ENCODE measurements at regions not wholly inside any gene's neighbourhood (a gene's known extent, or its start where the extent isn't known, plus 50 kb on each side); places are given as distances from the start of the nearest gene placed in this dataset.
A peak's percentile ranks its signal among the peaks of the same experiment; 100 is the strongest.

DNA sequence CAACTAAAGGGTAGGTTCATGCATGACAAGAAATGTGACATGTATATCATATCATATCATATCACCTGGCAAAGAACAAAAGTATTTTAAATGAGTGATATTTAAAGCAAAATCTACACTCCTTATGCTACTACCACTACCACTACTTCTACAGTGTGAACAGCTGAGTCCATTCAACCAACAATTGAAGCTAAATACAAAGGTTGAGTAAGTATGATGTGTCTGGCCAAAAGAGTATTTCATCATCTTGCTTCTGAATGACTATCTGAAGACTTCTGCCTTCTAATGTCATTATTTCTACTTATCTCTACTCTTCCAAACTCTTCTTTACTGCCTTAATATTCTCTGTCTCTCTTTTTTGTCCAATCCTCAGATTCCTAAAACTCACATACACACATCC lies 292.6 kb upstream of the CAND1 start:
- DNase-seq, result no peak

DNA sequence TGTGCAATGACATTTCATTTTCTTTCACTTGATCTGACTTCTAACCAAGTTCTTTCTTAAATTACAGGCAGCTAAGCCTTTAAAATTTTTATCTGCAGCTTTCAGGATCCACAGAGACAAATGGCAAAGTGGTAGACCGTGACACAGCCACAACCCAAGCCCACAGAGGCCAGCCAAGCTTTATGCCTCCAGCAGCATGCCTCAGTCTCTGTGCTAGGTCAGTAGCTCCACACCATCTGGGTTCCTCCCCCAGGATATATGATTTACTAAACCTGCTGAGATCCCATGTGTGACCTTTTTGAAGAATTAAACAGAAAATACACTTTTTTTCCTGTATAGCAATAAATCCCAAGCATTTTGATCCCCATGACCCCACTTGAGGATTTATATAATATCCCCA lies 290.4 kb upstream of the CAND1 start:
- DNase-seq, result no peak

DNA sequence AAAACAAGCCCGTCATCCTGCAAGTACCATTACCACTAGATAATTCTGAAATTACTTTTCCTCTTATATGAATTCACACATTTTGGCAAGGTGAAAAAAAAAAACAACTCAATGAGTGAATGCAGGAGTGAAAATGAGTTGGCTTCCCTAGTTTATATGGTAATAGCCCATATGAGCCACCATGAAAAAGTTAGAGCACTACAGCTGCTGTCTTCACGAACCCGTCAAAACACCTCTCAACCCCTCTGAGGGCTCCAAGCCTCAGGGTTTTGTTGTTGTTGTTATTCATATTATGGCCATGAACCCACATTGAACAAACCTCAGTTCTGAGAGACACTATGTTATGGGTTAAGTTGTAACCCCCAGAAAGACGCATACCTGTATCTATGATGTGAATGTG lies 289.9 kb upstream of the CAND1 start:
- no peak for DNase-seq

DNA sequence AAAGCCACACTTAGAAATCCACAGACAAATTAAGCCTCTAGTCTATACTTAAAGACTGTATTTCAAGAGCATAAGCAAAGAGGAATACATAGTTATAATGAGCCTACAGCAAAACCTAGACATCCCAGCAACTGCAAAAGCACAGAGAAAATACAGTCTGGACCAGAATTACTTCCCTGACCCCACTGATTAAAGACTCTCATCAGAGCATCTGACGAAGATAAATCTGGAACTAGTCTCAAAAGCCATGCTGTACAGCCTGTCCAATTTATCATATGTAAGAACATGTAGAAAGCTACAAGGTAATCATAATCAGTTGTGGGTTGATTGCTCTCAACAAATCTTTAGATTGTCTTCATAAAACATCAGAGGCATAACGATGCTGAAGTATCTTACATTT lies 285.1 kb upstream of the CAND1 start:
- no peak for DNase-seq

DNA sequence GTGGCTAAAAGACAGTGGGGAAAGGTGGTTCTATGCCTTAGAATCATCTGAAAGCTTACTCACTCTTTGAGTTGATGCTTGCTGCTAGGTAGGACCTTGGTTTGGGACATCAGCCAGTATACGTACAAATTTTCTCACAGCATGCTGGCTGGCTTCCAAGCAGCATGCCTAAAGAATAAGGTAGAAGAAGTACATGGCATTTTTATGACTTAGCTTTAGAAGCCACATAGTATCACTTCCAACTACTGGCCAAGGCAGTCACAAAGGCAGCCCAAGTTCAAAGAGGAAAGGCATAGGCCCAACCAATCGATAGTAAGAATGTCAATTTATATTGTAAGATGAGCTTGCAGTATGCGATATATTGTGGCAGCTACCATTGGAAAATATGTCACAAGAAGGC lies 284.2 kb upstream of the CAND1 start:
- DNase-seq, result no peak

DNA sequence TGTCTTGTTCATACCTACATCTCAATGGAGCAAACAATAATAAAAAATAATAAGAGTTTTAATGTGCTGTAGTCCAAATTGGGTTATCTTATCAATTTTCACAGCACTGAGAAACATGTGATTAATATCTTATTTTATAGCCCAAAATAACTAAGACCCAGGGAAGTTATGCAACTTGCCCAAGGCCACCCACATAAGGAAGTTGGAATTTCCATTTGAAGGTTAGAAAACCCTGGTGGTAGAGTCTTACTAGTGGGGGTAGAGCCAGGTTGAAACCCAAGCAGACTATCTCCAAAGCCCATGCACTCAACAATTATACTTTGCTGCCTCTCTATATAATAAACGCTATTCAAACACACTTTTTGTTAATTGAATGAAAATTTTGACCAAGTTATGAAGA lies 270.0 kb upstream of the CAND1 start:
- DNase-seq, result no peak

DNA sequence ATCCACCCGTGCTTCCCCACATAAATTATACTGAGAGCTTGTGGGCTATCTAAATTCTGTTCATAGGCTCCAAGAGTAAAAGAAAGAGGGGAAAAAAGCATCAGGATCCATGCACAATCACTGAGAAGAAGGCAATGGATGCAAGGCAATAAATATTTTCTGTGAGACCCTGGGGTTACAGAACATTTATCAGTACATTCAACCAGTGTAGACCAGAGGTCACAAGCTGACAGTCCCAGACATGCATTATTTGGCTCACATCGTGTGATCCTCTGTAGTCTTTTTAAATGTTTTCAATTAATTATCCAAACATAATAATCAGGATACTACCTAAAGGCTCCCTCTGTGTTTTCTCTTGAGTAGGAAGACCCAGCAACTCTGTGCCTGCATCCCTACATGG lies 267.9 kb upstream of the CAND1 start:
- DNase-seq, result no peak

DNA sequence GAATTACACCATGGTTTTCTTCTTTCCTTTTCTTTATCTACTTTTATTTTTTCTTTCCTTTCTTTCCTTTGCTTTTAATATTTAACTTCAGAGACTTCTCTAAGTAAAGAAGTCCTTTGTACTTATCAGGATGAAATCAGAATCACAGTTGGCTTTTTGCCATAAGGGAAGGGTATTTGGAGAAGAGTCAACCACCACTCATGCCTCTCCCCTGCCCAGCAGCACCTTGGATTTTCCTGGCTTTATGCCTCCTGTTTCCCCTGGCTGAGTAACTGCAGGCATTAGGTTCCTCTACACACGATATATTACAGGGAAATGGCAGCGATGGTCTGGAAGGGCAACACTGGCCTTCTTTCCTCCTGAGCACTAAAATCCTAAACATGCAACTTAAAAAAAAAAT lies 266.4 kb upstream of the CAND1 start:
- DNase-seq, result peak; percentile 5

DNA sequence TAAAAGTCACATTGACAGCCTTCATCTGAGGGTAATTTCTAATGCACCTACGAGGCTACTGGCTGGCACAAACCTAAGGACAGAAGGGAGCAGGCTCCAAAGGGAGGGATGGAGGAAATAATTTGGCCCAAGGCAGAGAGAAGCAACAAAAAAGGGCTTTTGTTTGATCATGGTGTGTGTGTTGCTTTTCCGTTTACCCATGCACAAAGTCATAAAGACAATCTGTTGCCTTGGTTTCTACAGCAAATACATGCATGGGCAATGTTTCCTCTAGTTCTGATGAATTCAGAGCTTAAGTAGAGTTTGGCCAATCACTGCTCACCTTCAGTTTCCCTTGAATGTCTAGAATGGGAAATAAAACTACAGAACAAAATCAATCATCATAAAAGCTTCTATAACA lies 262.5 kb upstream of the CAND1 start:
- peak; percentile 12 for DNase-seq

DNA sequence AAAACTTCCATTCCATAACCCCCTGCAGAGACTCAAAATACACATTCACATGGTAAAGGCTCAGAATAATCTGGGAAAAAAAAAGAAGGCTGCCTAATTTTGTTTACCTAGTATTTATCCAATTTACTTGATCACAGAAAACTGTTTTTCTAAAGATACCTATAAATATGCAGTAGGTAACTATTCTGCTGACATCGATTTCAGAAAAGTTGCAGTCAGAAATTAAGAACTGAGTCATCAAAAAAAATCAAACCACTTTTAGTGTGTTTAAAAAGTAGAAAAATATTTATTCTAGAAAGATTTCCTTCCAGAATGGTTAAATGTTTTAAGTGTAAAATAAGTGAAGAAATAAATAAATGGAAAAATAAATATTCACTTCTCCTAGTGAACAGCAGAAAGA lies 254.5 kb upstream of the CAND1 start:
- DNase-seq, result no peak

DNA sequence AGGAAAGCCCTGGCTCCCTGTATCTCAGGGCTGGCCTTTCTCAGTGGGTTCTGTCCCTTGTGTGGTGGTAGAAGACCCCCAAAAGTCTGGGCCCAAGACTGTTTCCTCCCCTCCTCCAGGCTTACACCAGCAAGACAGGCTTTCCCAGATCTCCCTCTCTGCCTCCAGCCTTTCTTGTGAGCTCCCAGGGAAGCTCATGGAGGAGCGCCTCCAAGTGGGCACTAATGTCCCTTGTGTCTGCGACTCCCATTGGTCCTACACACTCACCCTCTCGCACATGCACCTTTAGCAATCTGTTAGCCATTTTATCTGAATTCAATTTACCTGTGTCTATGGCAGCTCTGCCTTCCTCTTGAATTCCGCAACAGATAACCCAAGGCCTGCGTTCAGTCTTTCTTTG lies 251.1 kb upstream of the CAND1 start:
- DNase-seq, result no peak

DNA sequence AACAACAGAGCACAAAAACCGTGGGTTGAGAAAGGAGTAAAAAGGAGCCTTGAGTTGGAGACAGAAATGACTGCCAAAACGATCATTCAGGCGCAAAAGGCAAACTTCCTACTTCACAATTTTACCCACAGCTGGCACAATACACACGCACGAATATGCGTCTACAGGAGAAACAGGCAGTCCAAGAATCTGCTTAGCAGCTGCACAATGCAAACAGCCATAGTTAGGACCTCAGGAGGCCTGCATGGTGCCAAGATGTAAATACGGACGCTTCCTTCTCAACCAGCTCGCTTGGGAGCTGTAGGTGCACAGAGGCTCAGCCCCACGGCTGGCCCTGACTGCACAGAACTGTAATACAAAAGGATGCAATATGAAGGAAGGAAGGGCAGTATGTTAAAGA lies 250.1 kb upstream of the CAND1 start:
- no peak for DNase-seq

DNA sequence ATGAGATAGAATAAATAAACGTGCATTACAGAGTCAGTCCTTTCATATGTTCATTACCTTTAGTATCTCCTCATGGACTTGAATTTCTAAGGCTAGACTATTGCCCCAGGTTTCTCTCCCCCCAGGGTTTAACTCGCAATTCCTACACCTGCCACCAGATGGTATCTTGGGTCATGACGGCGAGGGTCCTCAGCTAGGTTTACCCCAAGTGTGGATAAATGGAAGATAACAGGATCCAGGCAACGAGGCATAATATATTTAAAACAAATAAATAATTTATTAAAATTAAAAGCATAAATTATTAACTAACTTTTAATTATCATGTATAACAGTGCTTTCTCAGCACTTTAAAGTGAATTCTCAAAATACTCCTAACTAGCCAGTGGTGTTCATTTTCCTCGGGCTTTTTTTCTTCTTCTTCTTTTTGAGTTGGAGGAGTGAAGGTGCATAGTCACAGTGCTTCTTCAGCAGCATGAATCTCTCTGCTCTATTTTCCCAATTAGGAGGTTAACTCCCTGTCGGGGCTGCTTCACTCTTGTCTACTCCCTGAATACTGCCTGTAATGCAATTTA lies 243.5 kb upstream of the CAND1 start:
- peak; percentile 45 for DNase-seq

DNA sequence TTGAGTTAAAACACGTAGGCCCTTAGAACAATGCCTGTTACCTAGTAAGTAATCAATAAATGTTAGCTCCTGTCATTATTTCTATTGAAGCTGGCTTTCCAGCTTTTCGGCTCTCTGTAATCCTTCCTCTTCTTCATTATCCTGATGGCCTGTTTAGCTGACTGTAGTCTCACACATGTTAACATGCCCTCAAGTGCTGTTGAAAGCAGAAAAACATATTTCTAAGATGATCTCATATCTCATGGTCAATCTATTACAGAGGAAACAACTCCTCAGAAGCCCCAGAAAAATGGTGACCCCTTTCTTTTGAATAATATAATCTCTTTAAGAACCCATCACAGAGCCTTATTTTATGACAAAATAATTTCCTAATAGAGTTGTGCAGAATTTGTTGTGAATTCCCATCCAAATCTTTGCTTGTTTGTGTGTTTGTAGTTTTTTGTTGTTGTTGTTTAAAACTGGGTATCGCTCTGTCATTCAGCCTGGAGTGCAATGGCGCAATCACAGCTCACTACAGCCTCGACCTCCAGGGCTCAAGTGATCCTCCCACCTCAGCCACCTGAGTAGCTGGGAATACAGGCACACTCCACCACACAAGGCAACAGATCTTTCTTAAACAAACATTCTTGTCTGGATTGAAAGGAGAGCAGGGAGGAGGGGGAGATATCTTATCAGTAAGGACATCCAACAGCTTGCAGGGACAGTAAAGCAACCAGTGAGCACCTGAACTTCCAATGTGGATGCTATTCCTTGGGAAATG lies 242.5 kb upstream of the CAND1 start:
- no peak for DNase-seq

DNA sequence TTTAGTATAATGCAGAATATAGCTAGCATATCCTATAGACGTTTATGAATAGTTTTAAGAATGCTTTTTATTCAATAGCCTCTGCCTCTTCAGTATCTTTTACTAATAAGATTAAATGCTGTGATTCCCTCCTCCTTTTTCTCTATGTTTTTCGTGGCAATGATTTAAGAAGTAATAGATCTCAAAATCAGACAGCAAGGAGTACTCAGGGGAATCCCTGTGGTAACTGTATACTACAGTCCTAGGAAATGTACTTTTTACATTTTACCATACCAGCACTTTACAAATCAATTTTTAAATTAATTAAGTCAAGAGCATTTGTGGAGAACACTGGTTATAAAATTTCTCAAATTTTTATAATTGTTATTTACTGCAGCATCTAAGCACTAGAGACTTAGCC lies 240.6 kb upstream of the CAND1 start:
- DNase-seq, result no peak

DNA sequence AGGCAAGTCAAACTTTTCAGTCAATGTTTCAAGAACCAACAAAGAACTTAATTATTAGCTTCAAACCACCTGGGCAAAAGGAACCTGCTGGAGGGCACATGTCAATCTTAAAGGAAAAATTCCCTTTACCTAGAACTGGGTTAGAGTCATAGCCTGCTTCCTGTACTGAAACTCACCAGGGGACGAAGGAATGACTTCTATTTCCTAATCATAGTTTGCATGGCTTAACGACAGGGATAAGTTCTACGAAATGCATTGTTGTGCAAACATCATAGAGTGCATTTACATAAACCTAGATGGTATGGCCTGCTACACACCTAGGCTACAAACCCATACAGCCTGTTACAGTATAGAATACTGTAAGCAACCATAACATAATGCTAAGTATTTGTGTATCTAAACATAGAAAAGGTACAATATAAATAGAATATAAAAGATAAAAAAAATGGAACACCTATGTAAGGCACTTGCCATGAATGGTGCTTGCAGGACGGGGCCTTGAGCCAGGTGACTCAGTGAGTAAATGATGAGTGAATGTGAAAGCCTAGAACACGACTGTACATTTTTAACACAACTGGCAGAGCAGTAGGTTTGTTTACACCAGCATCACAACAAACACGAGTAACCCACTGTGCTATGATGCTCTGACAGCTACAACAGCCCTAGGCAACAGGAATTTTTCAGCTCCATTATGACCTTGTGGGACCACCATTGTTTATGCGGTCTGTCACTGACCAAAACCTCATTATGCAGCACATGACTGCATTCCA lies 234.9 kb upstream of the CAND1 start:
- DNase-seq, result no peak

DNA sequence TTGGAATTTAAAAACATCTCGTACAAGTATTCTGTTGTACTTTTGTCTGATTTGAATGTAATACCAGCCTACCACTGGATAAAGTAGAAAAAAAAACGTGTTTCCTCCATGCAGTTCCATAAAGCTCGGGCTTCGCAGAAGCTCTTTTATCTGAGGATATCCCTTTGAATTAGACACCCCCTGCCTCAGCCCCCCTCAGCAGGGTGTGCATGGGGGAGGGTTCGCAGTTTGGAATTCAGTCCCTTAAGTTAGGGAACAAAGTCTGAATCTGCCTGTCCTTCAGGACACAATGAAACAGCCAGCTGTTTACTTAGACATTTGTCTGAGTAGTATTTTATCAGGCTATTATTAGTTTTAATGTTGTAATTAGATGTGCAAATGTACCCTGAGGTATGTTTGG lies 234.0 kb upstream of the CAND1 start:
- peak; percentile 46 for DNase-seq

DNA sequence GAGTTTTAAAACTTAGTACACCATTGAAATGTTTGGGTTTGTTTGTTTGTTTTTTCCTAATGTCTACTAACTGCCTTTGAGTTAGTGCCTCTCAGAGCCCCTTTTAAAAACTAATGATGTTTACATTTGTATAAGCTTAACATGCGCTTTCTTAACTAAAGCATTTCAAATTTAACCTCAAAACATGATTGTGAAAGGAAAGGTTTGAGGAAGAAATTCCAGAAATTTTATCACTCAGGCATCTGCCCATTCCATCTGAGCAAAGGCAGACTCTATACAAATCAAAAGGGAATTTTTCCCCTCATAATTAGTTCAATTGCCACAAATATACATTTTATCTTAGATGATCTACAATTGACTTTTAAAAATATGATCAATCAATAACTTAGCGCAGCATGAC lies 230.7 kb upstream of the CAND1 start:
- no peak for DNase-seq

DNA sequence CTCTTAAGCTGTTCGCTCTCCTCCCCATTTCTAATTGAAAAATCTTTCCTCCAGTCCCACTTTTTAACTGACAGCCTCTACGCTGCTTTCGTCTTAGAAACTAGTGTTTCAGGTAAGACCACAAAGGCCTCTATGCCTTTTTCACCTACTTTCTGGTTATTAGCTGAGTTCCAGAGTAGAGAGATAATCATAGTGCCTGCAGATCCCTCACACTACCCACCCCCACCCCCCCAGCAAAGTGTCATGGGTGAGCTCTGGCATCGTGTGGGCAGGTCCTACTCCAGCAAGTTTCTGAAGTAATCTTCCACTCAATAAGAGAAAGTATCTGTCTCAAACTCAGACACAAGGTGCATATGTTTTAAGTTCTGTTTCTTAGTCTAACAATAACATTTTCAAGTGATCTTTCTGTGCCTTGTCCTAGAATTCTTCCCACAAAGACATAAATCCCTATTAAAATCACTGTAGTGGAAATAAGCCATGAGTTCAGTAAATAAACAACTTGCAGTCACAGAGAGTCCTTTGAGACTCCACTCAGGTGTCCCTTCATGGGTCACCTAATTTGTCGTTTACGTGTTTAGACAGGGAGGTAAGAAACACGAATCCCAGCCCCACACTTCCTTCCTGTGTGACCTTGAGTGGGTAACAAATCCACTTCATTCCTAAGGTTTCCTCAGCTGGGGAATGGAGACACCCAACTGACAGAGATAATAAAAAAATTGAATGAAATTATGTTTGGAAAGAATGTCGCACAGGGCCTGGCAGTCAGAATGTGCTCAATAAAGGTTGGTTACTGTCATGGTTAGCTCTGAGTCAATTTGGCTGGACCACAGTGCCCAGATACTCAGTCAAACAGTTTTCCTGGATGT lies 228.9 kb upstream of the CAND1 start:
- no peak for DNase-seq

DNA sequence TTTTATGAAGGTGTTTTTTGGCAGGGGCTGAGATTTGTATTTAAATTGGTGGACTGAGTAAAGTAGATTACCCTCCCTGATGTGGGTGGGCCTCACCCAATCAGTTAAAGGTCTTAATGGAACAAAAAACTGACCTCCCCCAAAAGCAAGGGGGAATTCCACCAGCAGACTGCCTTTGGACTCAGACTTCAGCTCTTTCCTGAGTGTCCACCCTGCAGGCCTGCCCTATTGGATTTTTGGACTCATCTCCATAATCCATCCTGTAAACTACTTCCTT lies 228.4 kb upstream of the CAND1 start:
- no peak for DNase-seq

DNA sequence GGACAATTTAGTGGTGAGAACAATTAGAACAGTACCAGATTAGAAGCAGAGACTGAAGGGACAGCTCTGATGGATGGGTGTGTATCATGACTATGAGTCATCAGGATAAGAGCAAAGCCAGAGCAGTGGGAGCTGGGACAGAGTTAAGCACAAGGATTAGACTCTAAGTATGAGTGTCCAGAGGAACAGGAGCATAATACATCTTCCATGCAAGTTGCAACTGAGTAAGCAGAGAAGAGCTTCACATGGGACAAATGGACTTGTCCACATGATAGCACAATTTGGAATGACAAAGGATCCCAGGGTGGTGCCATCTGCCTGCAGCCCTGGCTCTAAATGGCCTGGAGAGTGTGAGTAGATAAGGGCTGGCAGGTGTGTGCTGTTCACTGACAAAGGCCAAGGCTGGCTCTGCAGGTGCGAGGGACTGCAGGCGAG lies 226.4 kb upstream of the CAND1 start:
- DNase-seq, result peak; percentile 58

DNA sequence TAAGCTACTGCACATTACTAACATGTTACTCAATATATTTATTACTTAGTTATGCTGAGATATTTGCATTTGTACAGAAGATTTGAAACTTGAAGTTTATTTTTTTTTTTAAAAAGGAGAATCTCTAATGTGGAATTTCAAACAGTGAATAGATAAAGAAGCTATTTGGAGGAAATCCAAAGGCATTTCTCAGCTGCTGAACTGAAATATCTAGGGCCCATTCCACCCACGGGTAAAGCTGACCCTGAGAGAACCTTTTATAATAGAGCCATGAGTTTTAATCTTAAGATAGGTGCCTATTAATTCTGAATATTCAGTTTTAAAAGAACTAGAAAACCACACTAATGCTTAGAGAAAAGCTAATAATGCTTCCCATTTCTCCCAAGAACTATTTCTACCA lies 225.4 kb upstream of the CAND1 start:
- DNase-seq, result no peak

DNA sequence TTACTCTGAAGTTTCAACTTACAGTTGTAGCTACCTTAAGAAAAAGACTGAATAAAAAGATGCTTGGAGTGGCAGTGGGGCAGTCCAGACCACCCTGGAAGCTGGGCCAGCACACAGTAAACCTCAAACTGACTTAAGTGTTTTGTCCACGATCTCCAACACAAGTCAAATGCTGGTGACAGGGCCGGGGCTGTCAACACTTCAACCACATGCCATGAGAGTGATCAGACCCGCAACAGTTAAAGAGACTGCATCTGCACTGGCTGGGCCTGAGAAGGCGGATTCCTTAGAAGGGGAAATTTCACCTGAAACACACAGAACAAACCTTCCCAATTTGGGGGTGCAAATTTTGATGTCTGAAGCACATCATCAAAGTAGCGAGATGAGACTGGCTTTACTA lies 223.5 kb upstream of the CAND1 start:
- no peak for DNase-seq

DNA sequence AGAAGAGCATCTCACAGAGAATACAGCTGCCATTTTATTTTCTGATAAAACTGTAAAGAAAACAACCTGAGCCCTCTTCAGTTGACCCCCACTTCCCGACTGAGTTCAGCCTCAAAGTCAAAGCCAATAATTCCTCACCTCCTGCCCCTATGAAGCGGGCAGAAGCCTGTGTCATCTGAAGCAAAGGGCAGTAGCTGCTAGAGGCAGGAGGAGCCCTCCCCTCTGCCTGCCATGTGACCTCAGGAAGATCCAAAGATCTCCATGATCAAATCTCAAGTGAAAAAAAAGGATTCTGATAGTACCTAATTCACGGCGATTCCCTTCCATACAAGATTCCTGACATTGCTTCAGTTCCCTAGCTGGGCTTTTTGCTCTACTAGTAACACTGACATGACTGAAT lies 223.1 kb upstream of the CAND1 start:
- no peak for DNase-seq
